HPDE6-E6E7 (cell line): ENCODE measurements at regions not wholly inside any gene's neighbourhood (a gene's known extent, or its start where the extent isn't known, plus 50 kb on each side); places are given as distances from the start of the nearest gene placed in this dataset.

ENCODE experiments used
- DNase-seq: peaks from one replicate; pipeline ENCODE4 v3.0.0; 2011; ENCODE audit warnings: missing footprints; ENCODE audit errors: extremely low spot score

DNA sequence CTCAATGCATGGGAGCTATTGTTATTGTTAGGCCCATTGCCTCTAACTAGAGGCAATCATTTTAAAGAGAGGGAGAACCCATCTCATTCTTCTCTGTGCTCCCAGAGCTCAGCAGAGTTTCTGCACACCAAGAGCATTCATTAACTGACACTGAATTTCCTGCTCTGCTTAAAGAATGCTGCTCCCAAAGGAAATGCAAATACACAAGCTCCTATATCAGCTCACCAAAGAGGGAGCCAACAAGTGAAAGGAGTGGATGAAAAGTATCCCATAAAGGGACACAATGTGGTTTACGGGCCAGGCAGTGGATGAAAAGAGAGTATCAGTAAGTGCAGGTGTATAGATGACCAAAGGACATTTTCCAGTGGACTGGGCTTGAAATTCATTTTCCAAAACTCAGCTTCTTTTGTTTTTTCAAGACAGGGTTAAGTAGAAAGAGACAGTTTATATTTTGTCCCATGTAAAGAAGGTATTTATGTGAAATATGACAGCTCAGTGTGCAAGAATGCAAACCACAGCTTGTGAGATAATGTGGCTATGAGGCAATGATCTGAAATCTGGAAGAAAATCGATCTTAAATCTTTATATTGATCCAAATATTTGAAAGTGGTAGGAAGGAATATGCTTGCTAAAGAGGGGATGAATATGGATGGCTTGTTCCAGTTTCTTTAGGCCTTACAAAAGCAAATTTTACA is 207.7 kb upstream of the CAMK1G start:
- DNase-seq = no peak

DNA sequence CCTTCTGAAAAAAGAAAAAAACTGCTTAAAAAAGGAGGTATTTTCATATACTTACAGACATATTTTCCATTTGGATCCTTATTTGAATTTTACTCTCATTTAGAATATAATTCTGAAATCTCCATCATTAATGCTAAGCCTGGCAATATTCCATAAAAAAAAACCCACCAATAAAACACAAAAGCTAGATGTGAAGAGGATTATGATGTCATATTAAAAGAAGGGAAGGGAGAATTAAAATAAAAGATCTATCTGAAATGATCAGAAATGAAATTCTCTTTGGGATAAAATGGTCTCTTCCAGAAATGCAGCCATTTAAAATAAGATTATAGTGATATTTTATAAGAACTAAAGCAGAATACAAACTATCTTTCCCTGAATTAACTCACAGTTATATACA is 206.7 kb upstream of the CAMK1G start:
- no peak for DNase-seq

DNA sequence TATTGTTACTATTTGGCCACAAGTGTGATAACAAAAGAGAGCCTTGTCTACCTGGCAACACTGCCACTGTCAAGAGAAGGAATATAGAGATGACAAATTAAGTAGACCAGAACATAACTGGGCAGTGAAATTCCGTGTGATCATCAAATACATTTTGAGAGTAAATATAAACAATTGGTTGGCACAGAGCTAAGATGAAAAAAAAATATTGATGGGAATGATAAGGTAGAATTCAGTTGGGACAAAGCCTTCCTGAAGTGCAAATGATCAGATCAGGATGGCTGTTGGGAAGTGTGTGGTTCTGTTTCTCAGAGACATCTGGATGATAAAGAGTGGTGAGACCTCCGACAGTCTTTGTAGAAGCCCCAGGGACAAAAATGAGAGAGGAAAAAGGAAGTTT is 205.5 kb upstream of the CAMK1G start:
- no peak for DNase-seq

DNA sequence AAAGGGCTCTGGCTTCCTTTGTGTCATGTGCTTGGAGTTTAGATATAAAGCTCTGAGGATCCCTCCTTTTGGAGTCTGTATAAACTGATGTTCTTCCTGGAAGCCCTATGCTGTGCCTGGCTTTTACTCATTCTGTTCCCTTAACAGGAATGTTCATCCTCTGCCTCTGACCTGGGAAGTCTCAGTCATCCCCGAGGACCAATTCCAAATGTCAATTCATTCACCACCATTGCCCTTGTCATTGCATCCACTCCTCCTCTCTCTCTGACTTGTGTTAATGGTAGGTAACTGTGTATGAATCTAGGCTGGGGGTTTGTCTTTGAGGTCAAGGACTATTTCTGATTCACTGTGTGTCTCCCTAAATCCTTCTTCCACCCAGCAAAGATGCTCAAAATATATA is 204.2 kb upstream of the CAMK1G start:
- DNase-seq = no peak

DNA sequence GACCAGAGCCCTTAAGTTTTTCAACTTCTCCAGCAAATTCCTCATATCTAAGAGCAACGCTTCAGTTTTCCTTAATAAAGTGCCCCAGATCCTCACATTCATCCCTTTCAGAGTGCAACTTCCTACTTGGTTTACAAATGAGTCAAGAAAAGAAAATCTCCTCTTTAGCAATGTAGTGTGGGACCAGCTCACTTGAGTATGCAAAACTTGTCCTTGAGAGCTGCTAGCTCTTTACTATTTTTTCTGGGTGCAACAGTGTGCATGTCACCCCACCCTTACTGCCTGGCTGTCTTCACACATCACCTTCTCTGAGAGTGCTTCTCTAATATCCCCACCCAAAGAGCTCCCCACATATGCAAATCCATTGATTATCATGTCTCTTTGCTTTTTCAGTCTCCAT is 203.1 kb upstream of the CAMK1G start:
- DNase-seq = no peak

DNA sequence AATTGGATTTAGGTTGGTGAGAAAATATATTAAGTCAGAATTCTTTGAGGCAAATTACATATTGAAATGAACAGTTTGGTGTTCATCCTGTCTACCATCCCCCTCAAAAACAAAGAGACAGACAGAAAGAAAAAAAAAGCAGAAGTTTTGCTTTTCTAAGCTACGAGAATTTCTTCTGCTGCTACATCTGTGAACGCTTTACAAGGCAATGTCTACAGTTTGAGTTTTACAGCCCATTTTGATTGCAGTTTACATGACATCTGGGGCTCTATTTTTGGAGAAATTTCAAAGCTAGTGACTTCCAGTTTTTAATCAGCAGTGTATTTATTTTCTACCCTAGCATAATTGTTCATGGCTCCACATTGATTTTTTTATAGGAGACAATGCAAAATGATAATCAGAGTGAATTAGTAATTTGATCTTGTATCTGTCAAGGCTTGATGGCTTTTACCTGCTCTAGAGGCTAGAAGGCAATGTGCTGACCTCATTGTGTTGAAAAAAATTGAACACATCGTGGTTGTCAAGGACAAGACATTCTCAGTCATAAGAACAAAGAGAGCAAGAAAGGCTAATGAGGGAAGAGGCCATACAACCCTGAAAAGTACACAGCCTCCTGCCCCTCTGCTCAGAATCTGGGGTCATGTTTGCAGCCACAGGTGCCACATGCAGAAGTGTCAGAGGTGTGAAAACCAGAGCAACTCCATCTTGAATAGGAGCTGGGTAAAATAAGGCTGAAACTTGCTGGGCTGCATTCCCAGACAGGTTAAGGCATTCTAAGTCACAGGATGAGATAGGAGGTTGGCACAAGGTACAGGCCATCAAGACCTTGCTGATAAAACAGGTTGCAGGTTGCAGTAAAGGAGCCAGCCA is 201.0 kb upstream of the CAMK1G start:
- no peak for DNase-seq

DNA sequence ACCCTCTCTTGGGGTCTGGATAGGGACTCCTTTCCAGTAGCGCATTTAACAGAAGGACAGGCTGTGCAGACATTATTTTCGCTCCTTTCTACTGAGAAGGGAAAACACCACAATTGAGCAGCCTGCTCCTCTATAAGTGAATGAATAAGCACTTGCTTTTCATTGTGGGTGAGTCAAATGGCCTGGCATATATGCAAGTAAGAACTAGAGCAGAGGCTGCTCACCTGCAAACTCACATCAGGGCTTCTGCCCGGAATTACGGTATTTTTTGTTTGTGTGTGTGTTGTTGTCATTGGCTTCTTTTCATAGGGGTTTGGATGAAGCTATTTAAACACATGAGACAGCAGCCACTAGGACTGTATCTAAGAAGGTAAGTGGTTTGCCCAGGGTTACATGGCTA is 200.1 kb upstream of the CAMK1G start:
- no peak for DNase-seq

DNA sequence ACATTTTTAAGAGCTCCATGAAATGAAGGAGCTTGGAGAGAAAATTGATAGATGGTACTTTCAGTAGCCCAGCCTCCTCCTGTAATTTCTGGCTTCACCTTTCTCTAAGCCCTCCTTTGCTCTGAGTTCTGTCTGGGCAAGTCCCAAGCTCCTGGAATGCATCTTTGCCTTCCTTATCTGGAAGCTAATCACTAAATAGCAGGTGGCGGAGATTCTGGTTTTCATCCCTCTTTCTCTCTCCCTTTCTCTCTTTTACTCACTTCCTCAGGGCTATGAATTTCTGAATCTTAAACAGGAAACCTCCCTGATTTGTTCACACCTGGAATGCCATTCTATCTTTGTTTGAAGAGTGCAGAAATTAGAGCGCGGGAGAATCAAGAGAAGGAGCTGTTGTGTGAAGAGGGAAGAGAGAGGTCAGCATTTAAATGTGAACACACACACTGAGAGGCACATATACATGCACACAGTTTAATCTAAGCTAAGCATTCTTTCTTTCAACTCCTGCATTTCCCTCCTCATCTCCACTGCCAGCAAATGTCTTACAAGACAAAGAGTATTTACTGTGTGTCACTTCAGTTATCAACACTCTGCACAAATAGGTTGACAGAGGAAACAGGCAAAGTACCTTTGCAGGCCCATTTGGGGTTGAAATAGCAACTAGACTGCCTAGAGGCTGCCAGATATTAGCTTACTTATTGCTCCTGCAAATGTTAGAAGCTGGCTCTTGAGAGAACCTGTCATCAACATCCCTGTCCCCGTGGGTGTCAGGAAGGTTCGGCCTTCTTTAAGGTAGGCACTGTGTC is 199.4 kb upstream of the CAMK1G start:
- DNase-seq = no peak

DNA sequence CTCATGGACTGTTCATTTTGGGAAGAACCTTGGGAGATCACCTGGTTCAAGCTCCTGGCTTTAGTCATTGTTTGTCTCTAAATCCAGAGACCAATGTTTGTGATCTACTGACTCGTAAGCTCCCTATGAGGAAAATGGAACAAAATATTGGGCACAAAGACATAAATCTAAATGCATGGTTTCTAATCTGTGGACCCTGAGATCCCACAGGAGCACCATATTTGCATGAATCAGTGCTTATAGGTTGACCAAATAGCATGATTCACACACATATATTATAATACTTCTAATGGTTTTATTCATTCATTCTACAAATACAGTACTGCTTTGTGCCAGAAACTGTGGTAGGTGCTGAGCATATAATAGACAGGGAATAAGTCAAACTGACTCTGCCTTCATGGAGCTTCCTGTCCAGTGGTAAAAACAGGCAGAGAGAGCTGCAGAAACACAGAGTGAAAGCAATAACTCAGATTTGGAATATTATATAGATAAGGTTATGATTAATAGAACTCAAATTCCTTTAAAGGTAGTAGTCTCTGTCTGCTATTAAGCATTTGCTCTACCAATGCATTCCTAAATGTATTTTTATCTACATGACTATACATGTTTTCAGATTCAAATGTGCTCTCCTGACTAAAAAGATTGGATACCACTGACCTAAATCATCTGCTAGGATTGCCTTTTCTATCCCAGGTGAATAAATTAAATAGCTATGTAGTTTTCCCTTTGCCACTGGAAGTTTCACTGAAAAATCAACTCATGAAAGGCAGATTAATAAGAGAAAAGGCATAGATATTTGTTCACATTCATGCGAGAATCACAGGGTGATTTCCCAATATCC is 198.6 kb upstream of the CAMK1G start:
- DNase-seq = no peak

DNA sequence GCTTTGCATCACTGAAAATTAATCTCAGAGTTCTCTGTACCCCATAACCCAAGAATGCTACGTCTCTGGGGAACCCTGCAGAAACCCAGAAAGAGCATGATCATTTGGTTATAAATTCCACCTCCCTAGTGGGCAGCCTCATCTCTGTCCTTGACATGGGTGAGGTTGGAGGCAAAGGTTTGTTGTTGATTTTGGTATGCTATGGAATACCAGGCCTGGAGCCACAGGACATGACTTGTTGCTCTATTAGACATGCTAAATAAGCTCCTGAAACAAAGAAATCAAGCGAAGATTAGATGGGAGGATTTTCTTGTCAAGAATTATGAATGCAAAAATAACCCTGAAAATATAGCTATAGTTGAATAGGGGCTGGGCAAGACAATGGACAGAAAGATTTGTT is 197.4 kb upstream of the CAMK1G start:
- no peak for DNase-seq

DNA sequence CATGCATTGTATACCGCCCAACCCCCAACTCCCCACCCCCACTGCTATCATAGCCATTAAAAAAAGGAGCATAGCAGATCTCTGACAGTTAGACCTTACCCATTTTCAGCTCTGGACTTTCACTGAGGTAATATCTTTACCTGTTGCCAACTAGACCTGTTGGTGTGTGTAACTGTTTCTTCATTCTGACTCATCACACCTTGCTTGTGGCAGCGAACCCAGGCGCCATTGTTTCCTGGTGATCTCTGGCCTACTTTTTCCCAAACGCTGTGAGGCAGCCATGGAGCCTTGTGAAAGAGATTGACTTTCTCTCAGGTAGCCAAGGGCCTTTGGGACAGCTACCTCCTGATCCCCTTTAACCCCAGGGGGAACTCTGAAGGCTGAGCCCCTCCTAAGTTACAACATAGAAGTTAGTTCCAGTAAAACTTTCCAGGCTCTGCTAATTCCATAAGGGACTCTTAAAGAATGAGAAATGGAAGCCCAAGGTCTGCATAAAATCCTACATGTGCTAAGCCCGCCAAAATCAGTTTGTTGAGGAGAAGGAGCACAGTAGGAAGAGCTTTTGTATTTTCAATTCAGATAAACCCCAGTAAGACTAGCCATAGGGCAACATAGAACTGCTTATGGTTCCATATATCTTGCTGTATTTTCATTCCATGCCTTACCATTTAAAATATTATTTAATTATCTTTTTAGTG is 196.1 kb upstream of the CAMK1G start:
- peak; percentile 77 for DNase-seq

DNA sequence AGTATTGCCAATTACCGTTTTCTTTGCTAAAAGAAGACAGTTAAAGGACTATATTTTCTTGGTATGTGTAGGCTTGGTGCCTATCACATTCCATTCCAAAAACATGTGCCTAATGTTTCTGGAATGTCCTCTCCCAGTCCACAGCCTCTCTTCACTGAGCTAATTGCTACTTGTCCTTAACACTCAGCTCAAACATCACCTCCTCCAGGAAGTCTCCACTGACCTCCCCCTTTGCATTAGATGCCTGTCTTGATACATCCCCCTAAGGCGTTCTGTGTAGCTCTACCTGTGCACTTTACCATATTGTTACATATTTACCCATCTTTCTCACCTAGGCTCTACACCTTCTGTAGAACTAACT is 195.6 kb upstream of the CAMK1G start:
- DNase-seq = no peak

DNA sequence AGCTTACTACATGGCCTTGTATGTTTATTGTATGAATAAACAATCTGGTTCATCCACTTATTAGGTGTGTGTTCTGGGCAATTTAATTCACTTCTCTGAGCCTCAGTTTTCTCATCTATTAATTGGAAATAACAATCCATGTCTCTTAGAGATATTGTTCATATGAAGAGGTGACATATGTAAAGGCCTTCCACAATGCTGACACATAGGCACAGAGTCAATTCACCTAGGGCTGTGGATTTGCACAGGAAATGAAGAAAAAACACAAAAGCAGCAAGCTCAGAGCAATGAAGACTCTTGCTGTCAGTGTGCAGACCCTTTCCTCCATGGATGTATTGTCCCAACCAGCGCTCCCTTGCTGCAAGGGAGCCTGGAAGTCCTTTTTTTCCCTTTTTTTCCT is 195.2 kb upstream of the CAMK1G start:
- no peak for DNase-seq

DNA sequence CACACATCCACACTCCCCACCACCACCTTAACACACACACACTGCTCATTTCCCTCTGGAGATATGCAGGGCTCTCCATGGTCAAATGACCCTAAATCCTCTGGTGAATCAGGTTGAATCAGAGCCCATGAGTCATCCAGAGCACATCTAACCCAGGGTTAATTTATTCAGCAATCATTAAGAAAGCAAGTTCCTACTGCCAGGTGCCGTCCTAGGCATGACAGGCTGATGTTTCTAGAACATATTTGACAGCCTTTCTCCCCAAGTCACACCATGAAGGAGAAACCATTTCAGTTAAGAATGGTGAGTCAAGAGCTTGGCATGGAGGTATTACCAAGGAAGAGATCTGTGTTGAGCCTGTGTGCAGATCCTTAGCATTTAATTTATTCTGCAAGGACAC is 194.3 kb upstream of the CAMK1G start:
- DNase-seq = peak; percentile 92

DNA sequence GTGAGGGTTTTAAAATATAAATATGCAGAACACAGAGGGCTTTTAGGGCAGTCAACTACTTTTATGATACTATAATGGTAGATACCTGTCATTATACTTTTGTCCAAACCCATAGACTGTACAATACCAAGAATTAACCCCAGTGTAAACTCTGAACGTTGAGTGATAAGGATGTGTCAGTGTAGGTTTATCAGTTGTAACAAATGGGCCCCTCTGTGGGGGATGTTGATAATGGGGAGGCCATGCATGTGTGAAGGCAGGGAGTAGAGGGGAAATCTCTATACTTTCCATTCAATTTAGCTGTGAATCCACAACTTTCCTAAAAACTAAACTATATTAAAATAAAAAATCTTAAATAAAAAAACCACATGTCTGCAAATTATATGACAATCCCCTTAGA is 193.5 kb upstream of the CAMK1G start:
- no peak for DNase-seq

DNA sequence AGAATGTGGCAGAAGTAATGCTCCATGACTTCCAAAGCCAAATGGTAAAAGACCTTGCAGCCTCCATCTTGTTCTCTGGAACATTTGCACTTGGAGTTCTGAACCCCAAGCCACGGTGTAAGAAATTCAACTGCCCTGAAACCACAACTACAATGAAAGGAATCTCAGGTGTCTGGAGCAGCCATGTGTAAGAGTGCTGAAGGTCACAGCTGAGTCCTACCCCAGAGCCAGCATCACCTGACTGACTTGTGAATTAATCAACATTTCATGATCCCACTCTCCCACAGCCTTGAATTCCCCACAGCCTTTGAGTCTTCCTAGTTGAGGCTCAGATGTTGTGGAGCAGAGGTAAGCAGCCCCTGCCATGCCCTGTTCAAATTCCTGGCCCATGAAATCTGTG is 192.8 kb upstream of the CAMK1G start:
- DNase-seq = no peak

DNA sequence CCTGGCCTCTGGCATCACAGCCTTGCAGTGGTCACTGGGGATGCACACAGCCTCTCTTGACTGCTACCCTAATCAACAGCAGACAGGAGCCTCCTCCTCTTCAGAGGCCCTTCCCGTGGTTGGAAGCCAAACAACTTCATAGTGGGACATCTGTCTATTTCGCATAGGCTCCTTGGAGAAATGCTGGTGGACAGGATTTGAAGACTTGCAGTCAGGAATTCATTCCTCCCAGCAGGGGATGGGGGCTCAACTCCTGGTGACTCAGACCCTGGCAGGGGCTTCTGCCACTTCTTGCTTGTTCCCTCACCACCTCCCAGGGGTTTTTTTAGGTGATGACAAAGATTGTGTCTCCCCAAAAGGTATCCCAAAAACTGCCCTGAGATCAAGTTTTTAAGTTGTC is 191.7 kb upstream of the CAMK1G start:
- no peak for DNase-seq

DNA sequence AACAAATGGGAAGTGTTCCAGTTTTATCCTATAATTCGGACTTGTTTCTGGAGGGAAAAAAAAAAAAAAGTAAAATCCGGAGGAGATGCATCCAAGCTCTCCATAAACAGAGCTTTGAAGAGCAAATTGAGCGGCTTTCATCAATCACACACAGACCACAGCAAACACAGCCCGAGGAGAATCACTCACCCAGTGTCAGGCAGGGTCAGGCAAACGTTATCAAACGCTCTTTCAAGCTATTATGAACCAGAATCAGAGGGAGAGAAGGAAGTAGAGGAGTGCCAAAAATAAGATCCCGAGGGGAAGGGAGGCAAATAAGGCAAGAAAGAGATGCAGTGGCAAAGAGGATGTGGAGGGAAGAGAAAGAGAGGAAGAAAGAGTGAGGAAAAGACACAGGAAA is 188.3 kb upstream of the CAMK1G start:
- DNase-seq = no peak

DNA sequence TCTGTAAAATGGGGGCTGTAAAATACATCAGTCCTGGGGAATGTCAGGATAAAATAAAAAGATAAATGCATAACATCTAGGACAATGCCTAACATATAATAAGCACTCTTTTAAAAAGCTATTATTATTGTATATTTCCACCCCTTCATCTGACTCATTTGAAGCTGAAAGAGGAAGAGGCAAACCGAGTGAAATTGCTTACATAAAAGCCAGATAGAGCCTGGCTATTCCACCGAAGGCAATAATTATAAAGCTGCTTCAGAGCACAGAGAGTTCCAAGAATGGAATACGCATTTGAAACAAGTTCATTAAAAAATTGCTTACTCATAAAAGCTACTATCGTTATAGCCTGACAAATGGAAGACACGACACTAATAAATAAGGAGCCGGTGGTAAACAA is 186.1 kb upstream of the CAMK1G start:
- no peak for DNase-seq

DNA sequence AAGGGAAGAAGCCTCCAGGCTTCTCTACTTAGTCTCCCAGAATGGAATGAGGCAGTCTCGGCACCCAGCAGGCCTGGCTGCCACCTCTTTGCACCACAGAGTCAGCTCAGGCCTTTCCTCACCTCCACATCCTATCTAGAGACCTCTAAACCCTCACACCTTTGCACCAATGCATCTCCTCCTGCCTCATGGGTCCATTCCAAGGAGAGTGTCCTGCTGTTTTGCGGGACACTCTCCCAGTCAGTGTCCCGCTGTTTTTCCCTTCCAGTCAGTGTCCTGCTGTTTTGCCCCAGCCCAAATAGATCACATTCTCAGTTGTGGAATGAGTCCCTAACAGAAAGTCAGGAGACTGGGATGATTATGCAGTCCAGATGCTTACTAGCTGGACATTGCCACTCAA is 185.6 kb upstream of the CAMK1G start:
- no peak for DNase-seq

DNA sequence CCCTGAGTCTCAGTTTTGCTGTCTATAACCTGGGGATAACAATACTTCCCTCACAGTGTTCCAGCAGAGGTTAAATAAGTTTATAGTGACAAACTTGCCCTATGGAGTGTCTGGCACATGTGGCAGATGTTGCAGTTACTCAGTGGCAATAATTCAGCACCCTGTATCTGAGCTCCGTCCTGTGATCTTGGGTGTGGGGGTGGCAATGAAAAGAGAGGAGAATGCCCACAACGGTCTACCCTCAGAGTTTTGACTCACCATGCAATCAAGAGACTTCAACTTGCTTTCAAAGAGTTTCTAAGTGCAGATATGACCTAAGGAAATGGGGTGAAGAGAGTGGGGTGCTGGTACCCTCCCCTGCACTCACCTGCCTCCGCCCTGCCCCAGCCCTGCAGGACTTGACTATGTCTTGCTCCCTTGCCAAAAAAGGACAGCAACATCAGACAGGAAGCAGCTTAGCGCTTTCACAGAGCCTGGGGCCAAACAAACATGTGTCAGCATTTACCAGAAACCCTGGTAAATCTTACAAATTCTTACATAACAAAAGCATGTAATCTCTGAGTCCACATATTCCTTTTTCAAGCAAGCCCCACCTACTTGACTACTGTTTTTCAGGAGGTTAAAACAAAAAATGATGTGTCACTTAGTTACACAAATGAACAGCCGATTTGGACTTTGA is 185.1 kb upstream of the CAMK1G start:
- peak; percentile 77 for DNase-seq
